H1 (cell line): ENCODE measurements at regions not wholly inside any gene's neighbourhood (a gene's known extent, or its start where the extent isn't known, plus 50 kb on each side); places are given as distances from the start of the nearest gene placed in this dataset.

ENCODE experiments used
- MAX ChIP-seq: IDR thresholded peaks from 2 replicates; pipeline ENCODE4 v1.6.1; 2012; ENCODE audit warnings: inconsistent platforms
- SP4 ChIP-seq: IDR thresholded peaks from 2 replicates; pipeline ENCODE4 v1.6.1; 2012; ENCODE audit warnings: low read length, inconsistent platforms
- SUZ12 ChIP-seq: fragments of 200-600 bp; sonication (generic); IDR thresholded peaks from 2 replicates; pipeline ENCODE4 v1.6.1; 2012; ENCODE audit warnings: mild to moderate bottlenecking, inconsistent platforms, low read length, moderate library complexity, mixed read lengths
- TBP ChIP-seq: IDR thresholded peaks from 2 replicates; pipeline ENCODE4 v1.6.1; 2011; ENCODE audit warnings: low read depth, low read length, improper control_type of control experiment

DNA sequence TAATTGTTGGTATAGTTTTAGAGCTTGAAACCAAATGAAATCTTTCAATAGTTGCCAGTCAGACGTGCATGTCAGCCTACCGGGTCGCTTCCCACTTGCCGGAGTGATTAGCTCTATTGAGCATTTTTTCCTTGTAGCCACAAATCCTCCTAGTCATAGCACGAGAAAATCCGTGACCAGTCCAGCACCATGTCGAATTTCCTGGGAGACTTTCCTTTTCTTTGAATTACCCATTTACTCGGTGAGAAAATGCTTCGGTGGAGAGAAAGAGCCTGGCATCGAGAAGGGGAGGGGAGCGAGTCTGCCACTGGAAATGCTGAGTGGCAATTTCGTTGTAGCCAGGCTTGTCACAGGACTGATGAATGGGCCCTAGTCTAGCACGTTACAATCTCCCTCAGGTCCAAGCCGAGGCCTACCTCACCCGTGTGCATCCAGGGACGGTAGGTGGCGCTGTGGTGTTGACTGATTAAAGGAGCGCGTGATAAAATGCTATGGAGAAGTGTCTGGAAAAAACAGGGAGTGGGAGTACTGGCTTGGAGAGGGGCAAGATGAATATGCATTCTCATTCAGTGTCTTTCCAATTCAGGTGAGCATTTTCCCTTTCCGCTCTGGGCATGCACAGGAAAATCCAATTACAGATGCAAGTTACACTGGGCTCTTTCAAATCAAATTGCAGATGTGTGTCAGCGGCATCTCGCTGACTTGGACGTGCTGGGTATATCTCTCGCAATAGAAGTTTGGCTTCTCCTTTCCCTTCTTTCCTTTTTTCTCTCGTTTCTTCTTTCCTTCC, 238.8 kb downstream of the EDEM1 start (continued):
- no peak for TF ChIP-seq SUZ12
- TF ChIP-seq TBP = no peak
- no peak for TF ChIP-seq SP4
- TF ChIP-seq MAX = peak; percentile 61
